ENCODE measurements at regions not wholly inside any gene's neighbourhood (a gene's known extent, or its start where the extent isn't known, plus 50 kb on each side); places are given as distances from the start of the nearest gene placed in this dataset.
"Not testable (repeated sequence)": the region's sequence is repeated elsewhere in the genome, so short reads cannot be mapped to it uniquely, and the experiment has no call there.

DNA sequence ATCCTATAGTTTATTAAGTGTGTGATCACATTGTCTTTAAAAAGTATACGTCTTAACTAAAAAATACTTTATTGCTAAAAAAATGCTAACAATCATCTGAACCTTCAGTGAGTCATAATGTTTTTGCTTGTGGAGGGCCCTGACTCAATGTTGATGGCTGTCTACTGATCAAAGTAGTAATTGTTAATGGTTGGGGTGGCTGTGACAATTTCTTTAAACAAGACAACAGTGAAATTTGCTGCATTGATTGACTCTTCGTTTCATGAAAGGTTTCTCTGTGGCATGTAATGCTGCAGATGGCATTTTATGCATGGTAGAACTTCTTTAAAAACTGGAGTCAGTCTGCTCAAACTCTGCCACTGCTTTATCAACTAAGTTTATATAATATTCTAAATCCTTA, 101.4 kb upstream of the IL15 start:
- no peak for DNase-seq (ENCODE audit: low spot score)

DNA sequence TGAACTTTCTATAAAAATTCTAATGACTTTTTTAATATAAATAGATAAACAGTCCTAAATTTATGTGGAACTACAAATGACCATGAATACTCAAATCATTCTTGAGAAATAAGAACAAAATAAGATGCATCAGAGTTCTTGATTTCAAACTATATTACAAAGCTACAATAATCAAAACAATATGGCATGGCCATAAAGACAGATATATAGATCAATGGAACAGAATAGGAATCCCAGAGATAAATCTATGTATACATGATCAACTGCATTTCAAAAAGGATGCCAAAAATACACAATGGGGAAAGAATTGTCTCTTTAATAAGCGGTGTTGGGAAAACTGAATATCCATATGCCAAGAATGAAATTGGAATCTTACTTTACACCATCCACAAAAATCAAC, 98.4 kb upstream of the IL15 start:
- DNase-seq (ENCODE audit: low spot score), result no peak

GRCh38 chr4:141540643-141541042, 95.7 kb upstream of the IL15 start:
- no peak for DNase-seq (ENCODE audit: low spot score)

GRCh38 chr4:141541851-141542250, 94.5 kb upstream of the IL15 start:
- no peak for DNase-seq (ENCODE audit: low spot score)

DNA sequence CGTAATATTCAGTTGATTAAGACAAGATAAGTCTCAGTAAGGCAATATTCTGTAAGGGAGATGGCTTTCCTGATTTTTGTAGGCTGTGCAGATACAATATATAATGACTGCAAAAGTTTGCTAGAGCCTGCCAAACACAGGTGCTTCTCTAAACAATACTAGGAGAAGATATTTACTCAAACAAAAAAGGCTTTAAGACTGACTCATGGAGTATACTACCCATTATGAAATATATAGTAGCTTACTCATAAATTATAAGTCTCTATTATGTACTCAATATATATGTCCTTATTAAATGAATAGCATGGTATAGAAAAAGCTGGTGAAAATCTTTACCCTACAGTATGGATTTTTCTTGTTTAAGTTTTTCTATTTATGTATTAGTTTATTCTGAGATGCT, 93.2 kb upstream of the IL15 start:
- no peak for DNase-seq (ENCODE audit: low spot score)

- DNase-seq (ENCODE audit: low spot score), result no peak
These were observed 92.7 kb upstream of the IL15 start for GRCh38 chr4:141543706-141544105.

- DNase-seq (ENCODE audit: low spot score), result no peak
These were observed 87.6 kb upstream of the IL15 start for GRCh38 chr4:141548791-141549190.

DNA sequence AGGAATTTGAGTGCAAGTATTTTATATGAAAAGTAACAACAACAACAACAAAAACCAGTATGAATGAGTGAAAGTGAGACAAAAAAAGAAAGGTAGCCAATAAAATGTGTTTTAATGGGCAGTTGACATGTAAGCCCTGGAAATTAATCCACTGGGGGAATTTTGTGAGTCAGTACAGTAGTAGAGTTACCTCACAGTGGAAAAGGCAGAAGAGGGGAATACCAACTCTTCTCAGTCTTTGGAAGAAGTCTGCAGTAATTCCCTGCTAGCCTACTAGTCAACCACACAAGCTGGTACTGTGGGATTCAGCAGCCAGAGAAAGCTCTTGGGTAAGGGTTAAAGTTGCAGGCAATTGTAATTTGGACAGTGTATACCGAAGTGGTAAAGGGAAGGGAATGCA, 76.3 kb upstream of the IL15 start:
- no peak for DNase-seq (ENCODE audit: low spot score)

DNA sequence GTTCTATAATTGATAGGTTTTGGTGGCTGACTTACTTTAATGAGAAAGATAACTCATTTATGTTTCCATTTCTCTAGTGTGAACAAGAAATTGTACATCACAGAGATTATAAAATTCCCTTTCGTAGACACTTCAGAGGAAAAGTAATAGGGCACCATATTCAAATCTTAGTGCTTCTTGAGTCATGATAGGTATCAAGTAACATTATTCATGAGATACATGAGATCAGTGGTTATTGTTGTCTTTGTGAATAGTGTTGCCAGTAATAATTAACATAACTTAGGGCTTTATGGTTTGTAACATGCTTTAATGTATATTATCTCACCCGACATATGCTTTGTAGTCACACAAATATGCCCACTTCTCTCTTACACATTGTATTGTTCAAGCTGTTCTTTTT, 73.7 kb upstream of the IL15 start:
- no peak for DNase-seq (ENCODE audit: low spot score)

DNA sequence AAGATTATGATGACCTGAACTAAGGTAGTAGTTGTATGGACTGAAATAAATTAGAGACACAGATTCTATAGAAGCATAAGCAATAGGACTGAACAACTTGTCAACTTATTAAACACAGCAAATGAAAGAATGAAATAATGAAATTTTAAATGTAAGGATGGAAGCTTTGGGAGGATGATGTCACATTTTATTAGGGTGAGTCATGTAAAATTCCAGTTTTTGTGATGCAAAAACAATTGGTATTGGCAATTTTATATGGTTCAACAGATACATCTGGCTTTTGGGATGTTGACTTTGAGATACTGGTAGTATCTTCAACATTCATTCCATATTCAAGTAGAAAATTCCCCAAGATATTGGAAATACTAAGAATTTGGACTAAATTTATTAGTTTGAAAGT, 72.7 kb upstream of the IL15 start:
- DNase-seq (ENCODE audit: low spot score), result no peak

- not testable (repeated sequence) for DNase-seq (ENCODE audit: low spot score)
These were observed 71.4 kb upstream of the IL15 start for GRCh38 chr4:141564961-141565360.

DNA sequence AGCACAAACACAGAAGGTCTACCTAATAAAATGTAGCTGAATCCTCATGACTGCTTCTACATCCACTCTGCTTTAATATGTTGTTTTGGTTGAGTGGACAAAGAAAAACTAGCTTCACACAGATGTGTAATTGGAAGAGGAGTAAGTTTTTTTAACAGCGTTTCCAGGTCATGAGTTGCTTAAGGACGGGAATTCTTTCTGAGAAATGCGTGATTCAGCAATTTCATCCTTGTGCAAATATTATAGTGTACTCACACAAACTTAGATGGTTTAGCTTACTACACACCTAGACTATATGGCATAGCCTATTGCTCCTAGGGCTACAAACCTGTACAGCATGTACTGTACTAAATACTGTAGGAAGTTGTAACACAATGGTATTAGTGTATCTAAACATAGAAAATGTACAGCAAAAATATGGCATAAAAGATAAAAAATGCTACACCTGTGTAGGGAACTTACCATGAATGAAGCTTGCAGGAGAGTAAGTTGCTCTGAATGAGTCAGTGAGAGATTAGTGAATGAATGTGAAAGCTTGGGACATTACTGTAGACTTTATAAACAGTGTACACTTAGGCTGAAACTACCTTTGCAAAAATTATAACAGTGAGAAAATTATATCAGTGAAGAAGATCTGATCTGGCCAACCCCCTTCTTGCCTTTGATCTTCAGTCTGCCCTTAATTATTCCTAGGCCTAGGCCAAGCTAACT, 70.8 kb upstream of the IL15 start:
- no peak for DNase-seq (ENCODE audit: low spot score)

DNA sequence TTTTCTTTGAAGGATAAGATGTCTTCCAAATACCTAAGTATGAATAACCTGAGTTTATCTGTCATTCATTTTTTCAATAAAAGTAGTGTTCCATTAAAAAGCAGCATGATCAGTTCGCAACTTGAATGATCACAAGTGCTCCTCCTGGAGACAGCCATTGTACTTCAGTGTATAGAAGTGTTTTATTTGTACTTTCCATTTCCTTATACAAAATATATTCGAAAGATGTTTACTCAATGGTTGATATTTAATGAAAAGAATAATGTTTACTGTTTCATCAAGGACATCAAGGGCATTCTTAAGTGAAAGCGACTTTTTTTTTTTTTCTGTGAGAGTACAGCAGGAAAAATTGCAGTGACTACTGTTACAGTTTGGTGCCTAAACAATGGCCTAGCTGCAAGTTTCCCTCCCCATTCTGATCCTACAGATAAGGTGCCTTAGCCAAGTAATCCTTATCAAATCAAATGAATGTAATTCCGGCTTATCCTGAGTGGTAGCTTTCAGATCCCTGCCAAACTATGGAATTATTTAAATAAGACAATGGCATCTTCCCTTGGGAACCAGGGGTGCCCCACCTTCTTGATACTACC, 69.0 kb upstream of the IL15 start:
- no peak for DNase-seq (ENCODE audit: low spot score)

- no peak for DNase-seq (ENCODE audit: low spot score)
These were observed 67.2 kb upstream of the IL15 start for GRCh38 chr4:141569141-141569540.

DNA sequence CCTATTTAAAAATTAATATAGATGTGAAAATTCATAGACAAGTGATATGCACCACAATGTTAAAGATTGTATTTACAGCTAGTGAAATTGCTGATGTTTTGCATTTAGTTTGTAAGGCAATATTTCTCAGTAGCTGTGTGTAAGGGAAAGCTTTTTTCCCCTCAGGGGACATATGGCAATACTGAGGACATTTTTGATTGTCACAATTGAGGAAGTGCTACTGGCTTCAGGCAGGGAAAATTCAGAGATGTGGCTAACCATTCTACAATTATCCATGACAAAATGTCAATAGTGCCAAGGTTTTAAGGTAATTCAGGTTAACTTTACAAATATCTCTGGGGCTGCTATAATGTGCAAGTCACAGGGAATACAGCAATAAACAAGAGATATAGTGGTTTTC, 66.1 kb upstream of the IL15 start:
- no peak for DNase-seq (ENCODE audit: low spot score)

DNA sequence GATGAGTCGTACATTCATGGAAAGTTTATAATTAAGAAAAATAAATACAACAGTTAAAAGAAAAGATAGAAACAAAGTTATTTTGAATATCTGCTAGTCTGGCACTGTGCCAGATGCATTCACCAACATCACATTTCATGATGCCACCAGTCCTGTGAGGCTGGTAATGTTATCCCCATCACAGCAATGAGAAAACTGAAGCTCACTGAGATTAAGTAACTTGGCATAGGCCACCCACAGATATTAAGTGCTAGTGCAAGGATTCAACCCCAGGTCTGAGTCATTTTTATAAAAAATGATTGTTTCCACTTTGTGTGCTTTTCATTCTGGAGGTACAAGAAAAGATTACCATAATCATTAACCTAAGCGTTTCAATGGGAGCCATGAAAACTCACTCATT, 65.0 kb upstream of the IL15 start:
- DNase-seq (ENCODE audit: low spot score), result no peak

DNA sequence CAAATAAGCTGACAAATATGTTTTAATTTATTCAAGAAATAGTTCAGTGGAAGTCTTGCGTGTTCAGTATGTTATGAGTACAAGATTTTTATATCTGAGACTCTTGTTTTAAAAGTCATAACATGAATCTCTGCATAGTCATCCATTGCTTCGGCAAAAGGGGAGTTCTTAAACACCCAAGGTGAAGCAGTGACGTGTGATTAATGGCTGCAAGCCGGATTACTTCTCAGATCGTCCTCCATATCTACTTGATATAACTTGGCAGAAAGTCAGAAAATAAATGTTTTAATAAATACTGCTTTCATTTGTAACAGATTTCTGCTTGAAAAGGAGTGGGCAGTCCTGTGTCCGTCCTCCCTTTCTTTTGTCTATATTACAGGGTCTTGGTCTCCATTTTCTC, 64.6 kb upstream of the IL15 start:
- DNase-seq (ENCODE audit: low spot score), result no peak

GRCh38 chr4:141573678-141574077, 62.7 kb upstream of the IL15 start:
- DNase-seq (ENCODE audit: low spot score), result no peak

GRCh38 chr4:141575884-141576283, 60.5 kb upstream of the IL15 start:
- DNase-seq (ENCODE audit: low spot score), result no peak

- no peak for DNase-seq (ENCODE audit: low spot score)
These were observed 59.7 kb upstream of the IL15 start for GRCh38 chr4:141576585-141577110.

GRCh38 chr4:141578451-141578850, 57.9 kb upstream of the IL15 start:
- no peak for DNase-seq (ENCODE audit: low spot score)

GRCh38 chr4:141580523-141580922, 55.9 kb upstream of the IL15 start:
- no peak for DNase-seq (ENCODE audit: low spot score)
